ENCODE measurements at regions not wholly inside any gene's neighbourhood (a gene's known extent, or its start where the extent isn't known, plus 50 kb on each side); places are given as distances from the start of the nearest gene placed in this dataset.

- TF ChIP-seq EZH2phosphoT487 (IDR thresholded peaks at IDR 0.05; ENCODE audit: borderline replicate concordance) (no peak), CTCF (conservative IDR thresholded peaks at IDR 0.05; ENCODE audit: low read length) (no peak)
Measured at GRCh38 chr6:56741472-56741871, 98.8 kb upstream of the DST start.
